ENCODE measurements at regions not wholly inside any gene's neighbourhood (a gene's known extent, or its start where the extent isn't known, plus 50 kb on each side); places are given as distances from the start of the nearest gene placed in this dataset.
"Not testable (repeated sequence)": the region's sequence is repeated elsewhere in the genome, so short reads cannot be mapped to it uniquely, and the experiment has no call there.

DNA sequence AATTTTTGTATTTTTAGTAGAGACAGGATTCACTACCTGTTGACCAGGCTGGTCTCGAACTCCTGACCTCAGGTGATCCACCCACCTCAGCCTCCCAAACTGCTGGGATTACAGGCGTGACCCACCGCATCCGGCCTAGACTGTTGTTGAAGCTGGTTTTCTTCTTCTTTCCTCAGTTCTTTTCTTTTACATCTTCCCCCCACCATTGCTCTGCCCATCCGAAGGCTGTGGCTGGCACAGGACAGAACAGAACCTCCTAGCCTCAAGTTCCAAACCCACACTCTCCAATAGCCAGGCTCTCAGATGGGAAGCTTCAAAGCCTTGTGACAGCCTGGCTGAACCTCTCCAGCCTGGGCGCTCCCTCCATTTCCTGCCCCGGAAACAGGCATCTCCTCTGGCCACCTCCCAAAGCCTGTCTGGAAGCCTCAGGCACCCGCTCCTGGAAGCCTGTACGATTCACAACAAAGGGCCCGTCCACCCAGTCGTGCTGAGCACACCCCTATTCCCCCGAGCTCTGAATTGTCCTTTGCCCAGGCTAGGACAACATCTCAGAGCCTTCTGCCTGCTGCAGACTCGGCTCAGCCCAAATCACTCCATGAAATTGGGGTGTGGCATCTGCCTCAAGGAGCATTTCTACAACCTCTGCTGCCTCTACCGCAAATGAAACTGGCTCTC is 138.1 kb upstream of the C1QTNF3 start:
- not testable (repeated sequence) for H3K4me1 ChIP-seq (ENCODE audit: insufficient read depth, low read length); H3K9ac ChIP-seq (ENCODE audit: low read depth, low read length); H3K9me3 ChIP-seq (ENCODE audit: control insufficient read depth, insufficient read depth, low read length); H3K36me3 ChIP-seq (ENCODE audit: insufficient read depth, low read length)

DNA sequence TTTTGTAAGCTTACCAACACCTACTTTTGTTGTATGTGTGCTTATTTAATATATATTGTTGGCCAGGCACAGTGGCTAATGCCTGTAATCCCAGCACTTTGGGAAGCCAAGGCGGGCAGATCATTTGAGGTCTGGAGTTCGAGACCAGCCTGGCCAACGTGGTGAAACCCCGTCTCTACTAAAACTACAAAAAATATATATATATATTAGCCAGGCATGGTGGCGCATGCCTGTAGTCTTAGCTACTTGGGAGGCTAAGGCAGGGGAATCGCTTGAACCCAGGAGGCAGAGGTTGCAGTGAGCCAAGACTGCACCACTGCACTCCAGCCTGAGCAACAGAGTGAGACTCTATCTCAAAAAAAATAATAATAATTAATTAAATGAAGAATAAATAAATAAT is 142.0 kb upstream of the C1QTNF3 start:
- H3K36me3 ChIP-seq (ENCODE audit: insufficient read depth, low read length); H3K9me3 ChIP-seq (ENCODE audit: control insufficient read depth, insufficient read depth, low read length); H3K9ac ChIP-seq (ENCODE audit: low read depth, low read length); H3K4me1 ChIP-seq (ENCODE audit: insufficient read depth, low read length): not testable (repeated sequence)

DNA sequence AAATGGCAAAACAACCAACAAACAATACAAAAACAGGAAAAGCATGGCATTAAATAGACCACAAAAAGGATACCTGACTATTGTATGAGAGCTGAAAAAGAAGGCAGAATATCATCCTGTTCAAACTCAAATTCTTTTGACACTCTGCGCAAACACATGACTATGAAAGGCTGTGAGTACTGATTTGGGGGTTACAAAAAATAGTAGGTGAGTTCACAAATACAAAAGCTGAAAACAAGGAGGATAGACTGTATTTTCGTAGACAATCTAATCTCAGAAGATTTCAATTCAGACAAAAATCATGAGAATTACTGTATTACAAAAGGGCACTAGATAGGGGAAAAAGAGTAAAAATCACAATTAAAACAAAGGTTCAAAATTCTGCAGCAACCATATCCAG is 142.6 kb upstream of the C1QTNF3 start:
- not testable (repeated sequence) for H3K9ac ChIP-seq (ENCODE audit: low read depth, low read length); H3K4me1 ChIP-seq (ENCODE audit: insufficient read depth, low read length); H3K9me3 ChIP-seq (ENCODE audit: control insufficient read depth, insufficient read depth, low read length); H3K36me3 ChIP-seq (ENCODE audit: insufficient read depth, low read length)

DNA sequence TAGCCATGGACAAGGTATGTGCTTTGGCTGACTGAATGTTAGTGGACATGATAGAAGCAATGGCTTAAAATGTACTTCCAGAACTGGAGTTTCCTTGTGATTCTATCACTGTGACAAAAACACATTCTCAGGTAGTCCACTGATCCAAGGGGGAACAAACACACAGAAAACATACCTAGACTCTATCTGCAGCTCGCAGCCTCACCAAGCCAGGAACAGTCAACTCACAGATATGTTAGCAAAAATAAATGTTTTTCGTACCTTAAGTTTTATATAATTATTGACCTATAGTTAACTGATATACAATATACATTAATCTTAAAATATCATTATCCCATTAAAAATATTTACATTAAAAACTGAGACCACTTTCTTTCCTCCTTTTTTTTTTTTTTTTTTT is 143.1 kb upstream of the C1QTNF3 start:
- not testable (repeated sequence) for H3K9me3 ChIP-seq (ENCODE audit: control insufficient read depth, insufficient read depth, low read length); H3K4me1 ChIP-seq (ENCODE audit: insufficient read depth, low read length); H3K9ac ChIP-seq (ENCODE audit: low read depth, low read length); H3K36me3 ChIP-seq (ENCODE audit: insufficient read depth, low read length)

DNA sequence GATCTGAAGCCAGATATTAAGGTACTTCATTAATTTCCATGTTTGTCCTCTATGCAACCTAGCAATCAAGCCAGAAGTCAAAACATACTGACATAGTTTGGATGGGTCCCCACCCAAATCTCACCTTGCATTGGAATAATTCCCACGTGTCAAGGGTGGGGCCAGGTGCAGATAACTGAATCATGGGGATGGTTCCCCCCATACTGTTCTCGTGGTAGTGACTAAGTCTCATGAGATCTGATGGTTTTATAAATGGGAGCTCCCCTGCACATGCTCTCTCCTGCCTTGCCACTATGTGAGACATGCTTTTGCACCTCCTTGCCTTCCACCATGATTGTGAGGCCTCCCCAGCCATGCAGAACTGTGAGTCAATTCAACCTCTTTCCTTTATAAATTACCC is 143.9 kb upstream of the C1QTNF3 start:
- H3K9me3 ChIP-seq (ENCODE audit: control insufficient read depth, insufficient read depth, low read length); H3K36me3 ChIP-seq (ENCODE audit: insufficient read depth, low read length); H3K4me1 ChIP-seq (ENCODE audit: insufficient read depth, low read length); H3K9ac ChIP-seq (ENCODE audit: low read depth, low read length): not testable (repeated sequence)

DNA sequence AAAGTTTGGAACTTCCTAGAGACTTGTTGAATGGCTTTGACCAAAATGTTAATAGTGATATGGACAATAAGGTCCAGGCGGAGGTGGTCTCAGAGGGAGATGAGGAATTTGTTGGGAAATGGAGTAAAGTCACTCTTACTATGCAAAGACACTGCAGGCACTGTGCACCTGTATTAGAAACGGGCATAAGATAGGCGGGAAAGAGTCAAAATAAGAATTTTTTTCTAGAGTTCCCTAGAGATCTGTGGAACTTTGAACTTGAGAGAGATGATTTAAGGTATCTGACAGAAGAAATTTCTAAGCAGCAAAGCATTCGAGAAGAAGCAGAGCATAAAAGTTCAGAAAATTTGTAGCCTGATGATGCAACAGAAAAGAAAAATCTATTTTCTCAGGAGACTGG is 144.4 kb upstream of the C1QTNF3 start:
- H3K9ac ChIP-seq (ENCODE audit: low read depth, low read length); H3K36me3 ChIP-seq (ENCODE audit: insufficient read depth, low read length); H3K9me3 ChIP-seq (ENCODE audit: control insufficient read depth, insufficient read depth, low read length); H3K4me1 ChIP-seq (ENCODE audit: insufficient read depth, low read length): not testable (repeated sequence)

DNA sequence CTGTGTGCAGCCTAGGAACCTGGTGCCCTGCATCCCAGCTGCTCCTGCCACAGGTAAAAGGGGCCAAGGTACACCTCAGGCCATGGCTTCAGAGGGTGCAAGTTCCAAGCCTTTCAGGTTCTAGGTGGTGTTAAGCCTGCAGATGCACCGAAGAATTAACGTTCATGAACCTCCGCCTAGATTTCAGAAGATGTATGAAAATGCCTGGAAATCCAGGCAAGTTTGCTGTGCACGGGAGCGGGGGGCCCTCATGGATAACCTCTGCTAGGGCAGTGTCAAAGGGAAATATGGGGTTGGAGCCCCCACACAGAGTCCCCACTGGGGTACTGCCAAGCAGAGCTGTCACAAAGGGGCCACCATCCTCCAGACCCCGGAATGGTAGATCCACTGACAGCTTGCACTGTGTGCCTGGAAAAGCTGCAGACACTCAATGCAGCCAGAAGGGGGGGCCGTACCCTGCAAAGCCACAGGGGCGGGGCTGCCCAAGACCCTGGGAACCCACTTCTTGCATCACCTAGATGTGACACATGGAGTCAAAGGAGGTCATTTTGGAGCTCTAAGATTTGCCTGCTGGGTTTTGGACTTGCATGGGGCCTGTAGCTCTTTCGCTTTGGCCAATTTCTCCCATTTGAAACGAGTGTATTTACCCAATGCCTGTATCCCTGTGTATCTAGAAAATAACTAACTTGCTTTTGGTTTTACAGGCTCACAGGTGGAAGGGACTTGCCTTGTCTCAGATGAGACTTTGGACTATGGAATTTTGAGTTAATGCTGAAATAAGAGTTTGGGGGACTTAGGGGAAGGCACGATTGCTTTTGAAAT is 145.2 kb upstream of the C1QTNF3 start:
- H3K36me3 ChIP-seq (ENCODE audit: insufficient read depth, low read length); H3K4me1 ChIP-seq (ENCODE audit: insufficient read depth, low read length); H3K9ac ChIP-seq (ENCODE audit: low read depth, low read length); H3K9me3 ChIP-seq (ENCODE audit: control insufficient read depth, insufficient read depth, low read length): not testable (repeated sequence)

DNA sequence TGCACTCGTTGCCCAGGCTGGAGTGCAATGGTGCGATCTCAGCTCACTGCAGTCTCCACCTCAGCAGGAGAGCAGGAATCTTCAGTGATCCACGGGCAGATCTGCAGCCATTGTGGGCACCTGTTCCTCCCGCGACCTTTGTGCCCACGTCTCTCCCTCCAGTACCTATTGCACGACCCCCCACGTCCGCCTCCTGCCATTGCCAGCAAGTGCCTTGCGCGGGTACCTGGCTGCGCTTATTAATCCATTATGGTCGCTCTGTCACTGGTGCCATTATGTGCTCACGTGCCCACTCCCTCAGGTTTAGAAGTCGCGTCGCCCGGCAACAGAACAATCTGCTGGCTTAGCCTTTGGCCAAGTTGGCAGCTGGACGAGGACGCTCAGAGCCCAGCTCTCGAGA is 146.2 kb upstream of the C1QTNF3 start:
- not testable (repeated sequence) for H3K36me3 ChIP-seq (ENCODE audit: insufficient read depth, low read length); H3K4me1 ChIP-seq (ENCODE audit: insufficient read depth, low read length); H3K9ac ChIP-seq (ENCODE audit: low read depth, low read length); H3K9me3 ChIP-seq (ENCODE audit: control insufficient read depth, insufficient read depth, low read length)

DNA sequence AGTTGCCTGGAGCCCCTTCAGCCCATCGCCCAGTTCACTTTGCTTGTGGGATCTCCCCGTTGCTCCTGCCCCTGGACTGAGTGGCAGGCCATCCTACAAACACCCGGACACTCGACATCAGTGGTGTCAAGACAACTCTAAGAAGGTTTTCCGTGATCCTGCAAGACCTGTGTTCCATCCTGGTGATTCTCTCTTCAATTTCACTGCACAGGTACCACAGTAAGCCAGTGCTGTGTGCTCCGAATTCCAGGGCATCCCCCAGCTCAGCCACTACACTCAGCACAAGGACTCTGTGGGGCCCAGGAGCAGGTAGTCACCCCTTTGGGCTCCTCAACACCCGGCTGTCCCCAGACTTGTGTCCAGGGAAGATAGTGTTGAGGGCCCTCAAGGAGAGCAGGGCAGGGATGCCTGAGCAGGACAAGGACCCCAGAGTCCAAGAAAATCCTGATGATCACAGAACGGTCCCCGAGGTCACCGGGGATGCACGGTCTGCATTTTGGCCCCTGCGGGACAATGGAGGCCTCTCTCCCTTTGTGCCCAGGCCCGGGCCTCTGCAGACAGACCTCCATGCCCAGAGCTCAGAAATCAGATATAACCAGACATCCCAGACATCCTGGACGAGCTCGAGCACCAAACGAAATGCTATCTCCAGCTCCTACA is 146.9 kb upstream of the C1QTNF3 start:
- H3K36me3 ChIP-seq (ENCODE audit: insufficient read depth, low read length); H3K9me3 ChIP-seq (ENCODE audit: control insufficient read depth, insufficient read depth, low read length); H3K9ac ChIP-seq (ENCODE audit: low read depth, low read length); H3K4me1 ChIP-seq (ENCODE audit: insufficient read depth, low read length): not testable (repeated sequence)

DNA sequence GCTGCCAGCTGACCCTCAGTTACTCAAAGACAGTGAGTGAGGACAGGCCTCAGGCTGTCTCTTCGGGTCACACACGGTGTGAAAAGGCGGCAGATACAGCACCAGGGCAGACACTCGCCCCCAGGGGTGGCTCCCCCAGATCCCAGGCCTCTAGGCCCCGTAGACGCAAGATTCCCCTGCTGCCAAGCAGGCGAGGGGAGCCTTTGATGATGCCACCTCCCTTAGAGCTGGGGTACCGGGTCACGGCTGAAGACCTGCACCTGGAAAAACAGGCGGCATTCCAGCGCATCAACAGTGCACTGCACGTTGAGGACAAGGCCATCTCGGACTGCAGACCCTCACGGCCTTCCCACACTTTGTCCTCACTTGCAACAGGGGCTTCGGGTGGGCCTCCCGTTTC is 147.5 kb upstream of the C1QTNF3 start:
- H3K9ac ChIP-seq (ENCODE audit: low read depth, low read length); H3K4me1 ChIP-seq (ENCODE audit: insufficient read depth, low read length); H3K9me3 ChIP-seq (ENCODE audit: control insufficient read depth, insufficient read depth, low read length); H3K36me3 ChIP-seq (ENCODE audit: insufficient read depth, low read length): not testable (repeated sequence)

DNA sequence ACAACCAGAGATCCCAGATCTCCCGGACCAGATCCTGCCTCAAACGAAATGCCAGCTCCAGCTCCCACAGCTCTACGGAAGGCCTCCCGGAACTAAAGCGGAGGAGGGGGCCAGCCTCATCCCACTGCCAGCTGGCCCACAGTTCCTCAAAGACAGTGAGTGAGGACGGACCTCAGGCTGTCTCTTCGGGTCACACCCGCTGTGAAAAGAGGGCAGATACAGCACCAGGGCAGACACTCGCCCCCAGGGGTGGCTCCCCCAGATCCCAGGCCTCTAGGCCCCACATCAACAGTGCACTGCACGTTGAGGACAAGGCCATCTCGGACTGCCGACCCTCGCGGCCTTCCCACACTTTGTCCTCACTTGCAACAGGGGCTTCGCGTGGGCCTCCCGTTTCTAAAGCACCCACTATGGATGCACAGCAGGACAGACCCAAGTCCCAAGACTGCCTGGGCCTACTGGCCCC is 148.3 kb upstream of the C1QTNF3 start:
- H3K9ac ChIP-seq (ENCODE audit: low read depth, low read length); H3K9me3 ChIP-seq (ENCODE audit: control insufficient read depth, insufficient read depth, low read length); H3K4me1 ChIP-seq (ENCODE audit: insufficient read depth, low read length); H3K36me3 ChIP-seq (ENCODE audit: insufficient read depth, low read length): not testable (repeated sequence)

DNA sequence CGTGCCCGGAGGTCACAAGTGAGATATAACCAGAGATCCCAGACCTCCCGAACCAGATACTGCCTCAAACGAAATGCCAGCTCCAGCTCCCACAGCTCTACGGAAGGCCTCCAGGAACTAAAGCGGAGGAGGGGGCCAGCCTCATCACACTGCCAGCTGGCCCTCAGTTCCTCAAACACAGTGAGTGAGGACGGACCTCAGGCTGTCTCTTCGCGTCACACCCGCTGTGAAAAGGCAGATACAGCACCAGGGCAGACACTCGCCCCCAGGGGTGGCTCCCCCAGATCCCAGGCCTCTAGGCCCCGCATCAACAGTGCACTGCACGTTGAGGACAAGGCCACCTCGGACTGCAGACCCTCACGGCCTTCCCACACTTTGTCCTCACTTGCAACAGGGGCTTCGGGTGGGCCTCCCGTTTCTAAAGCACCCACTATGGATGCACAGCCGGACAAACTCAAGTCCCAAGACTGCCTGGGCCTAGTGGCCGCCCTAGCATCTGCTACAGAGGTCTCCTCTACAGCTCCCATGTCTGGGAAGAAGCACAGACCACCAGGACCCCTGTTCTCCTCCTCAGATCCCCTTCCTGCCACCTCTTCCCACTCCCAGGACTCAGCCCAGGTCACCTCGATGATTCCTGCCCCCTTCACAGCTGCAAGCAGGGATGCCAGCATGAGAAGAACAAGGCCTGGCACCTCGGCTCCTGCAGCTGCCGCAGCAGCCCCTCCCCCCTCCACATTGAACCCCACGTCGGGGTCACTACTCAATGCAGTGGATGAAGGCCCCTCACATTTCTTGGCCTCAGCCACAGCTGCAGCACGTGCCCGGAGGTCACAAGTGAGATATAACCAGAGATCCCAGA is 149.3 kb upstream of the C1QTNF3 start:
- not testable (repeated sequence) for H3K4me1 ChIP-seq (ENCODE audit: insufficient read depth, low read length); H3K9ac ChIP-seq (ENCODE audit: low read depth, low read length); H3K36me3 ChIP-seq (ENCODE audit: insufficient read depth, low read length)

DNA sequence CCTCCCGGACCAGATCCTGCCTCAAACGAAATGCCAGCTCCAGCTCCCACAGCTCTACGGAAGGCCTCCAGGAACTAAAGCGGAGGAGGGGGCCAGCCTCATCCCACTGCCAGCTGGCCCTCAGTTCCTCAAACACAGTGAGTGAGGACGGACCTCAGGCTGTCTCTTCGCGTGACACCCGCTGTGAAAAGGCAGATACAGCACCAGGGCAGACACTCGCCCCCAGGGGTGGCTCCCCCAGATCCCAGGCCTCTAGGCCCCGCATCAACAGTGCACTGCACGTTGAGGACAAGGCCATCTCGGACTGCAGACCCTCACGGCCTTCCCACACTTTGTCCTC is 149.9 kb upstream of the C1QTNF3 start:
- not testable (repeated sequence) for H3K9me3 ChIP-seq (ENCODE audit: control insufficient read depth, insufficient read depth, low read length); H3K4me1 ChIP-seq (ENCODE audit: insufficient read depth, low read length); H3K36me3 ChIP-seq (ENCODE audit: insufficient read depth, low read length); H3K9ac ChIP-seq (ENCODE audit: low read depth, low read length)

More for the DNA sequence above, 149.3 kb upstream of the C1QTNF3 start:
- not testable (repeated sequence) for H3K9me3 ChIP-seq (ENCODE audit: control insufficient read depth, insufficient read depth, low read length)

DNA sequence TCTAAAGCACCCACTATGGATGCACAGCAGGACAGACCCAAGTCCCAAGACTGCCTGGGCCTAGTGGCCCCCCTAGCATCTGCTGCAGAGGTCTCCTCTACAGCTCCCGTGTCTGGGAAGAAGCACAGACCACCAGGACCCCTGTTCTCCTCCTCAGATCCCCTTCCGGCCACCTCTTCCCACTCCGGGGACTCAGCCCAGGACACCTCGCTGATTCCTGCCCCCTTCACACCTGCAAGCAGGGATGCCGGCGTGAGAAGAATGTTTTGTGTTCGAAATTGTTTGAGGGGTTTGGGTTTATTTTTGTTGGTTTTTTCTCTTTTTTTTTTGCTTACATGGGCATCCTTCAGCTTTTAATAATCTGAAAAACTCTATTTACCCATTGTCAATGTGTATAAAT is 150.3 kb upstream of the C1QTNF3 start:
- H3K4me1 ChIP-seq (ENCODE audit: insufficient read depth, low read length); H3K9ac ChIP-seq (ENCODE audit: low read depth, low read length); H3K36me3 ChIP-seq (ENCODE audit: insufficient read depth, low read length); H3K9me3 ChIP-seq (ENCODE audit: control insufficient read depth, insufficient read depth, low read length): not testable (repeated sequence)
